Choroid plexus epithelial cell (primary cell): ENCODE measurements at regions not wholly inside any gene's neighbourhood (a gene's known extent, or its start where the extent isn't known, plus 50 kb on each side); places are given as distances from the start of the nearest gene placed in this dataset.

Source experiments
- DNase-seq: peaks from one replicate; pipeline ENCODE4 v3.0.0-alpha.2; 2010; ENCODE audit warnings: low read depth
- H3K4me3 ChIP-seq: 2 replicates; pipeline ENCODE4 v1.5.1; 2011; ENCODE audit warnings: low read depth, mild to moderate bottlenecking, control low read depth, low read length, moderate library complexity
- TF ChIP-seq, protein P1 (sequence below): conservative IDR thresholded peaks from 2 replicates; pipeline ENCODE4 v1.5.1; 2011; ENCODE audit warnings: low read depth, mild to moderate bottlenecking, control low read depth, inconsistent platforms, low read length, moderate library complexity

GRCh38 chr10:62741996-62742395 lies 62.5 kb upstream of the ADO start:
- TF ChIP-seq, protein P1, sequence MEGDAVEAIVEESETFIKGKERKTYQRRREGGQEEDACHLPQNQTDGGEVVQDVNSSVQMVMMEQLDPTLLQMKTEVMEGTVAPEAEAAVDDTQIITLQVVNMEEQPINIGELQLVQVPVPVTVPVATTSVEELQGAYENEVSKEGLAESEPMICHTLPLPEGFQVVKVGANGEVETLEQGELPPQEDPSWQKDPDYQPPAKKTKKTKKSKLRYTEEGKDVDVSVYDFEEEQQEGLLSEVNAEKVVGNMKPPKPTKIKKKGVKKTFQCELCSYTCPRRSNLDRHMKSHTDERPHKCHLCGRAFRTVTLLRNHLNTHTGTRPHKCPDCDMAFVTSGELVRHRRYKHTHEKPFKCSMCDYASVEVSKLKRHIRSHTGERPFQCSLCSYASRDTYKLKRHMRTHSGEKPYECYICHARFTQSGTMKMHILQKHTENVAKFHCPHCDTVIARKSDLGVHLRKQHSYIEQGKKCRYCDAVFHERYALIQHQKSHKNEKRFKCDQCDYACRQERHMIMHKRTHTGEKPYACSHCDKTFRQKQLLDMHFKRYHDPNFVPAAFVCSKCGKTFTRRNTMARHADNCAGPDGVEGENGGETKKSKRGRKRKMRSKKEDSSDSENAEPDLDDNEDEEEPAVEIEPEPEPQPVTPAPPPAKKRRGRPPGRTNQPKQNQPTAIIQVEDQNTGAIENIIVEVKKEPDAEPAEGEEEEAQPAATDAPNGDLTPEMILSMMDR = no peak
- no peak for DNase-seq
- H3K4me3 ChIP-seq = no peak overlapping the region

GRCh38 chr10:62742536-62743061 lies 61.9 kb upstream of the ADO start:
- TF ChIP-seq, protein P1 = no peak
- DNase-seq = no peak

DNA sequence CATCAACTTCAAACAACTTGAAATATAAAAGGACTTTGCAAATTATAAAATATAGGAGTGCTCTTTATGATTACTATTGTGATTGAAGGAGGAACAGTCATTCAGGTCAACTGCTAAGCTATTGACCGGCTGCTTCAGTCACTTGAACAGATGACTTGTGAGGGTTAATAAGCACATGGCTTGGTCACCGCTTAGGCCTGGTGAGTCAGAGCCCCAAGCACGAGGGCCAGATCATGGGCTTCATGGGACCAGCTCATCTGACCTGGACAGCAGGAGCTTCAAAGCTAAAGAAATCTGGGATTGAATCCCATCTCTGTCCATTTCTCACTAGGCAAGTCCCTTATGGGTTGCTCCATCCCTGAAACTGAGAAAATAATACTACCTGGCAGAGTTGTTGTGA lies 60.4 kb upstream of the ADO start:
- DNase-seq = peak; percentile 22
- H3K4me3 ChIP-seq = no peak overlapping the region
- TF ChIP-seq, protein P1 = no peak

More at GRCh38 chr10:62742536-62743061, 61.9 kb upstream of the ADO start:
- H3K4me3 ChIP-seq = no peak overlapping the region

GRCh38 chr10:62745581-62745980 lies 58.9 kb upstream of the ADO start:
- H3K4me3 ChIP-seq = no peak overlapping the region
- TF ChIP-seq, protein P1 = no peak
- no peak for DNase-seq

DNA sequence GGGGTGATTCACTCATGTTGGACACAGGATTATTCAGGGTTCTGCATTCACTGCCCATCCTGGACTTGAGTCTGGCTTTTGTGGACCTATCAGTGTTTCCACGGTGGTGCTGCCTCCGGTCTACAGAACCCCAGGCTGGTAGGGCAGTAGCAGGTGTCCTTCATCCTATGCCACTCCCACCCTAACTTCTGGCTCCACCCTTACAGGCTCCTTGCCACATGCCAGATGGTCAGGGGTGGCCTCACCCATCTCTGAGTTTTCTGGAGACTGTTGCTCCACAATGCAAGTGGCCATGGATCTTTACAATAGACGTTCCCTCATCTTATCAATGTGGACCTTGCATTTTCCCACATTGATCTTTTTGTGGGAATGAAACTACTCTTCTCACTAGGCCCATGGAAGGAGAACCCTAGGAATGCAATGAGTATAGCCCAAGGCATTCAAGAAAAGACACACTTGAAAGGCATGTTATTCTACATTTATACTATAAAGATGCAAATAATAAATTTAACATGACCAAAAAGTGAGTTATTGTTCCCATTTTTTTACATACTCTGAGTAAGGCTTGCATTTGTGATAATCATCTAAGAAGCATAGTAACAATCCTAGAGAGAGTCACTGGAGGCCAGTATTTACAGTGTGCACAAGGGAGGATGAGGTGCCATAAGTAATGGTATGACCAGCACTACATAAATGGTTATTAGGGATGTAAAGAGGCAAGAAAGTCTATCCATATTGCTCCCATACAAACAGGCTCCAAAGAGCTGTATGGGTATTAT lies 57.4 kb upstream of the ADO start:
- TF ChIP-seq, protein P1 = no peak
- DNase-seq = no peak
- H3K4me3 ChIP-seq = no peak overlapping the region

GRCh38 chr10:62748386-62748785 lies 56.1 kb upstream of the ADO start:
- no peak for DNase-seq
- no peak overlapping the region for H3K4me3 ChIP-seq
- TF ChIP-seq, protein P1 = no peak
